GM20000 (cell line): ENCODE measurements at regions not wholly inside any gene's neighbourhood (a gene's known extent, or its start where the extent isn't known, plus 50 kb on each side); places are given as distances from the start of the nearest gene placed in this dataset.
A peak's percentile ranks its signal among the peaks of the same experiment; 100 is the strongest.

Source experiments
- DNase-seq: peaks from one replicate; pipeline ENCODE4 v3.0.0; 2012; ENCODE audit warnings: low spot score
- TF ChIP-seq, protein P1 (sequence below): IDR thresholded peaks from 2 replicates; pipeline ENCODE4 v1.5.1; 2012; ENCODE audit warnings: mild to moderate bottlenecking, control low read depth; ENCODE audit errors: extremely low read depth, missing control alignments

DNA sequence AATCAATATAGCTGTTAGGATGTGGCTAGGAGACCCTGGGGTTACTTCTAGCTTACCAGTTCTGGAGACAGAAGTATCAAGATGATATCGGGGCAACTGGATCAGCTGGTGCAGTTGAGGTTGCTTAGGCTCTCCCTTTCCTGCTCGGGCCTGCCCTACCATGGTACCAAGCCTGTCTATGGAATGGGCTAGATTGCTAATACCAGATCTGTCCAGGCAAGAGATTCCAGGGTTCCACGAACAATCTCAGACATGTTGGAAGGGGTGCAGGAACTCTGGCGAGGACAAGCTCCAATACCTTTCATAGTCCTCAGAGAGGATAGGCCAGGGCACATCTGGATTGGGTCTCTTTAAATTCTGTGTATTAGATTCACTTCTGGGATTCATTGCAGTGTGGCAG is 53.8 kb downstream of the ADM start:
- DNase-seq: no peak
- TF ChIP-seq, protein P1, sequence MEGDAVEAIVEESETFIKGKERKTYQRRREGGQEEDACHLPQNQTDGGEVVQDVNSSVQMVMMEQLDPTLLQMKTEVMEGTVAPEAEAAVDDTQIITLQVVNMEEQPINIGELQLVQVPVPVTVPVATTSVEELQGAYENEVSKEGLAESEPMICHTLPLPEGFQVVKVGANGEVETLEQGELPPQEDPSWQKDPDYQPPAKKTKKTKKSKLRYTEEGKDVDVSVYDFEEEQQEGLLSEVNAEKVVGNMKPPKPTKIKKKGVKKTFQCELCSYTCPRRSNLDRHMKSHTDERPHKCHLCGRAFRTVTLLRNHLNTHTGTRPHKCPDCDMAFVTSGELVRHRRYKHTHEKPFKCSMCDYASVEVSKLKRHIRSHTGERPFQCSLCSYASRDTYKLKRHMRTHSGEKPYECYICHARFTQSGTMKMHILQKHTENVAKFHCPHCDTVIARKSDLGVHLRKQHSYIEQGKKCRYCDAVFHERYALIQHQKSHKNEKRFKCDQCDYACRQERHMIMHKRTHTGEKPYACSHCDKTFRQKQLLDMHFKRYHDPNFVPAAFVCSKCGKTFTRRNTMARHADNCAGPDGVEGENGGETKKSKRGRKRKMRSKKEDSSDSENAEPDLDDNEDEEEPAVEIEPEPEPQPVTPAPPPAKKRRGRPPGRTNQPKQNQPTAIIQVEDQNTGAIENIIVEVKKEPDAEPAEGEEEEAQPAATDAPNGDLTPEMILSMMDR: no peak

DNA sequence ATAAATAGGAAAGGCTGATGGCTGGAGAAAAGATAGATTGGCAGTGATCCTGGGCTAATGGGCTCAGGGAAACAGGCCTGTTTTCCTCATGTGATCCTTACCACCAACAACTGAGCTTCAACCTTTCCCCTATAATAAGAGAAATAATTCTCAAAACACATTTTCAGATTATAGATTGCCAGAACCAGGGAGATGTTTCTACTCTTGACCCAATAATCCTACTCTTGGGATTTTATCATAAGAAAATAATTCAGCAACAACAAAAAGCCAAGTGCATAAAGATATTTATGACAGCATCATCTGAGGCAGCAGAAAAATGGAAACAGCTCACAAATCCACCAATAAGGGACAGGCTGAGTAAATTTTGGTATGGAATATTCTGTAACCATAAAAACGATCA is 54.3 kb downstream of the ADM start:
- DNase-seq: no peak
- TF ChIP-seq, protein P1: no peak

DNA sequence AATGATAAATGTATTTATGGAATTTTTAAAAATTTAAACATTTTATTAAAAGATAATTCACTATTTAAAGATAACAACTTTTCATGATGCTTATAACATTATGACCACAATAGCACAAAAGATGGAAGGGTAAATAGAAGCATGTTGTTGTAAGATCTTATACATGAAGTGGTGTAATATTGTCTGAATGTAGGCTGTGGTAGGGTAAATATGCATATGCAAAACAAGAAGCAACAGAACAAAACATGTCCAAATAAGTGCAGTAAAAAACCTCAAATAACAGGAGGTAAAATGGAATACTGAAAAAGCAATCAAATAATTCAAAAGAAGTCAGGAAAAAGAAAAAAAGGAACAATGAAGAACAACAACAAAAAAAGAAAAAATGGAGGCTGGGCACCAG is 56.0 kb downstream of the ADM start:
- TF ChIP-seq, protein P1: no peak
- no peak for DNase-seq

DNA sequence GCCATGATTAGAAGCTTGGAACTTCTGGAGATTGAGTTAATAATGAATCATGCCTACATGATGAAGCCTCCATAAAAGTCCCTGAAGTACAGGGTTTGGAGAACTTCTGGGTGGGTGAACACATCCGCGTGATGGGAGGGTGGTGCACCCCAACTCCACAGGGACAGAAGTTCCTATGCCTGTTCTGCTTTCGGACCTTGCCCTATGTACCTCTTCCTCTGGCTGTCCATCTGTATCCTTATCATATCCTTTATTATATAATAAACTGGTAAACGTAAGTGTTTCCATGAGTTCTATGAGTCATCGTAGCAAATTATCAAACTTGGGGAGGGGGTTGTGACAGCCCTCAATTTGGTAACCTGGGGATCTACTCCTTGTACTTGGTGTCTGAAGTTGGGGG is 60.2 kb downstream of the ADM start:
- TF ChIP-seq, protein P1: no peak
- no peak for DNase-seq

DNA sequence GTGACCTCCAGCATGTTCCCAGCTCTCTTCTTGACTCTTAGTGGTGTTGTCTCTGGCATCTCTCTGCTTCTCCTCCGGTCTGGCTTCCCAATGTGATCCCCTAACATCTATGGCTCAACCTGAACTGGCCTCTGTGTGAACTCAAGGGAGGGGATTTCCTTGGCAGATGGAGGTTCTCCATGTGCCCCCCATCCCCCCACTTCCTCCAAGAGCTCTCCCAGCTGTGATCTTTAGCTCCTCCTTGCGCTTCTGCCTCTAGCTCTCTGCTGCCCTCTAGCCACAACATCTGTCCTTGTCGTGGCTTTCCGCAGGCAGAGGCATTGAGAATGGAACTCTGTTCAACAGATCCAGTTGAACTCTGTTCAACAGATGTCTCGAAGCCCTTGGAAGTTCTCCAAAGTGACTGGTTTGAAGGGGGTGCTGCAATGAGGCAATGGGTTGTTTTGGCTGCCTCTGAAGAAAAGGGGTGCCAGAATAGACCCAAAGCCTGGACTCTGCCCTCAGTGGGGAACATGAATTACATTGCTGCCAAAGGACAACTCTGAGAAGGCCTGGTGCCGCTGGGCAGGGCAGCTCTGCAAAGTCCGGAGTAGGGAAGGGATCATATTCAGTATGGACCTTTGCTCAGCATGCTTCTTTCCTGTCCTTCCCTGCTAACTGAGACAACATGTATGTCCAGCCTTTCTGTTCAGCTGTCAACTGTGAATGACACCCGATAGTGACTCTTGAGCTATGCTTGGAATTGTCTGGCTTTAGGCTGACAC is 61.9 kb downstream of the ADM start:
- TF ChIP-seq, protein P1: peak; percentile 81
- DNase-seq: peak; percentile 80

DNA sequence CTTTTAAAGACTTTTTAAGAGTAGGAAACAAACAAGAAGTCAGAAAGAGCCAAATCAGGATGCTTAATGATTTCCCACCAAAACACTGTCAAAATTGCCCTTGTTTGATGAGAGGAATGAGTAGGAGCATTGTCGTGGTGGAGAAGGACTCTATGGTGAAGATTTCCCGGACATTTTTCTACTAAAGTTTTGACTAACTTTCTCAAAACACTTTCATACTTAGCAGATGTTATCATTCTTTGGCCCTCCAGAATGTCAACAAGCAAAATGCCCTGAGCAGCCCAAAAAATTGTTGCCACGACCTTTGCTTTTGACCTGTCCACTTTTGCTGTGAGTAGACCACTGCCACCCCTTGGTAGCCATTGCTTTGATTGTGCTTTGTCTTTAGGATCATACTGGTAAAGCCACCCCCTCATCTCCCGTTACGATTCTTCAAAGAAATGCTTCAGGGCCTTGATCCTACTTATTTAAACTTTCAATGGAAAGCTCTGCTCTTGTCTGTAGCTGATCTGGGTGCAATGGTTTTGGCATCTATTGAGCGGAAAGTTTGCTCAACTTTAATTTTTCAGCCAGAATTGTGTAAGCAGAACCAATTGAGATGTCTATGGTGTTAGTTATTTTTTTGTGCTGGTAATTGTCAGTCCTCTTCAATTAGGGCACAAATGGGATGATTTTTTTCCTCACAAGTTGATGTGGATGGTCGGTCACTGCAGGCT is 67.2 kb downstream of the ADM start:
- TF ChIP-seq, protein P1: no peak
- DNase-seq: no peak

DNA sequence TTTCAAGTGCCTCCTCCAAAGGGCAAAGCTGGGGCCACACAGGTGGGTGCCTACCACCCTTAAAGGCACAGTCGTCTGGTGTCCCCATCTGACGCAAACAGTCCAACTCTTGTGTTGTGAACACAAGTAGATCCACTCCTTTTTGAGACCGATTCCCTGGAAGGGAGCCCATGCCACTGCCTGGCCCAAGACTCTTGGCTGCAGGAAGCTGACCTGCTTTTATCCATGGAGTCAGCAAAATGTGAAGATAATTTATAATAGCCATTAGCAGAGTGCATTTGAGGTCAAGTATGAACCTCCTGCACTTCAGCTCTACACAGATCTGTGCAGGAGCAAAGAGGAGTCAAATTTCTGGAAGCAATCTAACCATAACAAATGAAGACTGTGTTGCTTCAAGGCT is 68.5 kb downstream of the ADM start:
- DNase-seq: no peak
- TF ChIP-seq, protein P1: no peak
